ENCODE measurements at regions not wholly inside any gene's neighbourhood (a gene's known extent, or its start where the extent isn't known, plus 50 kb on each side); places are given as distances from the start of the nearest gene placed in this dataset.

DNA sequence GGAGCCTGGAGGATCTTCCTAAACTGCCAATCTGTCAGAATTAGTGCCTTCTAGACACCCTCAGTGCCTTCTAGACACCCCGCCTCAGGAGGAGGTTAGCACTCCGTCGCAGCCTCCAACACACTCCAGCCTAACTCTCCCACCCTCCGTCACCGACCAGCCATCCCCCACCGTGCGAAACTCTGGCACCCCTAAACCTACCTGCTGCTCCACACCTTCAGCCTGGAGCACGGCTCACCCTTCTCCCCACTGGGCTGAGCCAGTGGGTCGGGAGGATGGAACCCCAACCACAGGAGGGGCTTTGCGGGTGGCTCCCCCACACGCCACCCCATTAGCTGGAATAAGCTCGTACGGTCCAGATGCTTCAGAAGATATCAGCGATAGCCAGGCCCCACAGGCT, 468.9 kb upstream of the HS6ST1 start:
- TF ChIP-seq CTCF (IDR thresholded peaks at IDR 0.05; ENCODE audit: insufficient read depth, low read length) (no peak), POLR2AphosphoS5 (IDR thresholded peaks at IDR 0.05; ENCODE audit: low read depth) (no peak), GABPA (IDR thresholded peaks at IDR 0.05; ENCODE audit: low read depth) (no peak)

All from HL-60 (cell line).